OCI-LY3 (cell line): ENCODE measurements at regions not wholly inside any gene's neighbourhood (a gene's known extent, or its start where the extent isn't known, plus 50 kb on each side); places are given as distances from the start of the nearest gene placed in this dataset.

Source experiments
- EZH2phosphoT487 ChIP-seq: fragments of 200-600 bp; shearing (Covaris generic); IDR thresholded peaks from 2 replicates; pipeline ENCODE4 v1.6.1; 2018; ENCODE audit warnings: antibody characterized with exemption, mixed run types, low read depth
- TF ChIP-seq, protein P1 (sequence below): fragments of 200-600, 300-600 bp; sonication (generic); IDR thresholded peaks from 2 replicates; pipeline ENCODE4 v1.5.1; 2014; ENCODE audit warnings: antibody characterized with exemption, low read length, low read depth

DNA sequence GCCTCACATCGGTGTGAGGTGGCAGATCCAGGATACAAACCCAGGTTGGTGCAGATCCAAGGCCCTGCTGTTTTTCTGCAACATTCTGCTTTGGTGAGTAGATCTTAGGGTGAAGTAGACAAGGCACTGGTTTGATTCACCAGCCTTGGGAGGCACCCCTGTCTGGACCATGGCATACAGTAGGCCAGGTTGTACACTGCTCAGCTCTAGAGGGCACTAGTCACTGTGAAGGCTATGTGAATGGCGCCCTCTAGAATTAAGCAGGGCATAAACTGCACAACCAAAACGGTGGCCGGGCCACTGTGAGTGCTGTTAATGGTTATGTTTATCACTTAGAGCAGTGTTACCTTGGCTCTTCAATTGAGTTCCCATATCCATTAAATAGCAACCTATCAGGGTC lies 280.6 kb upstream of the PWP1 start:
- TF ChIP-seq, protein P1, sequence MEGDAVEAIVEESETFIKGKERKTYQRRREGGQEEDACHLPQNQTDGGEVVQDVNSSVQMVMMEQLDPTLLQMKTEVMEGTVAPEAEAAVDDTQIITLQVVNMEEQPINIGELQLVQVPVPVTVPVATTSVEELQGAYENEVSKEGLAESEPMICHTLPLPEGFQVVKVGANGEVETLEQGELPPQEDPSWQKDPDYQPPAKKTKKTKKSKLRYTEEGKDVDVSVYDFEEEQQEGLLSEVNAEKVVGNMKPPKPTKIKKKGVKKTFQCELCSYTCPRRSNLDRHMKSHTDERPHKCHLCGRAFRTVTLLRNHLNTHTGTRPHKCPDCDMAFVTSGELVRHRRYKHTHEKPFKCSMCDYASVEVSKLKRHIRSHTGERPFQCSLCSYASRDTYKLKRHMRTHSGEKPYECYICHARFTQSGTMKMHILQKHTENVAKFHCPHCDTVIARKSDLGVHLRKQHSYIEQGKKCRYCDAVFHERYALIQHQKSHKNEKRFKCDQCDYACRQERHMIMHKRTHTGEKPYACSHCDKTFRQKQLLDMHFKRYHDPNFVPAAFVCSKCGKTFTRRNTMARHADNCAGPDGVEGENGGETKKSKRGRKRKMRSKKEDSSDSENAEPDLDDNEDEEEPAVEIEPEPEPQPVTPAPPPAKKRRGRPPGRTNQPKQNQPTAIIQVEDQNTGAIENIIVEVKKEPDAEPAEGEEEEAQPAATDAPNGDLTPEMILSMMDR = peak; percentile 78
- TF ChIP-seq EZH2phosphoT487 = no peak
